Gastrocnemius medialis (tissue), 4 donors: ENCODE measurements at regions not wholly inside any gene's neighbourhood (a gene's known extent, or its start where the extent isn't known, plus 50 kb on each side); places are given as distances from the start of the nearest gene placed in this dataset.

Experiments
- CTCF ChIP-seq, 5 experiments: fragments of 450-650 bp in 3 of 5; fragments of 200-600 bp in 2 of 5; sonication (generic) in 2 of 5; IDR thresholded peaks in 4 of 5; conservative IDR thresholded peaks in 1 of 5; 1 replicate in 4 of 5; 2 replicates in 1 of 5; pipeline ENCODE4 v1.5.1; 2016 to 2019; ENCODE audit warnings: antibody characterized with exemption in 5 of 5, mild to moderate bottlenecking in 3 of 5, moderate library complexity in 3 of 5
- POLR2A ChIP-seq, 2 donors: fragments of 450-650 bp; IDR thresholded peaks; one replicate each; pipeline ENCODE4 v1.6.1; 2017; ENCODE audit warnings: antibody characterized with exemption in 2 of 2, mild to moderate bottlenecking in 2 of 2, moderate library complexity in 2 of 2

- TF ChIP-seq CTCF (IDR thresholded peaks at IDR 0.05 in 4 of 5, conservative IDR thresholded peaks at IDR 0.05 in 1 of 5) (no peak), POLR2A (IDR thresholded peaks at IDR 0.05) (no peak)
Observed at GRCh38 chr5:175385691-175386362, 58.2 kb downstream of the DRD1 start.
